ENCODE measurements at regions not wholly inside any gene's neighbourhood (a gene's known extent, or its start where the extent isn't known, plus 50 kb on each side); places are given as distances from the start of the nearest gene placed in this dataset.

- in situ Hi-C loops (cut with HindIII; ENCODE audit: low sequenced_read_pairs) = no loop called here
These were observed 517.1 kb downstream of the EPHA3 start for GRCh38 chr3:89624494-89624893.

DNA sequence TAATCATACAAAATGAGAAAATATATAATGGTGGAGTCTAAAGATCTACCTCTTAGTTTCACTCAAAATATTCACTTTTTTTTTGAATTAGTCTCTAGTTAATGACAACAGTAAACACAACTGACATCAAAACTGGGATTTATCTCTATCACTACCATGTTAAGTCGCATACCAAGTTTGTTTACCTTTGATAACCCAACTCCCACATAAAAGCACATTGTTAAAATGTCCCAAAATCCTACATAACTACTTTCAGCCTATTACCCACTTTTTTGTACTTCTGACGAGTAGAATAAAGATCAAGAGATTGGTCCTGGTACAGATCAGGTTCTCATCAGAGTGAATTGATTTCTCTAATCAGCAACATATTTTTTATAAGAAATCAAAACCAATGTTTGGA lies 518.5 kb downstream of the EPHA3 start:
- in situ Hi-C loops (cut with HindIII; ENCODE audit: low sequenced_read_pairs) = no loop called here

- in situ Hi-C loops (cut with HindIII; ENCODE audit: low sequenced_read_pairs) = no loop called here
These were observed 521.6 kb downstream of the EPHA3 start for GRCh38 chr3:89628856-89629670.

DNA sequence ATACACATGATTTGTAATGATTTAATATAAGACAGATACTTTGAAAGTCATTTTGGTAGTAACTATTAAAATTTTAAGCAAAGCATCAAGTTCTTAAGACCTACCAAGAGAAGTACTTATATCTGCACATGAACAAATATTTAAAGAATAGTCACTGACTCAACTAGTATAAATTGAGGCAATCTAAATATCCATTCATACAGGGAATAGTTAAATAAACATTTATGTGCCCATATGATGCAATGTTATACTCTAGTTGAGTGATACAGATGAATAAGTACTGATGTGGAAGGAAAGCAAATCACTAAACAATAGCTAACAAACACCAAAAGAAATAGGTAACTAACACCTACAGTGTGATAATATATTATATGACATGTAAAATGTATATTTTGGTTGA lies 527.7 kb downstream of the EPHA3 start:
- in situ Hi-C loops (cut with HindIII; ENCODE audit: low sequenced_read_pairs) = no loop called here

DNA sequence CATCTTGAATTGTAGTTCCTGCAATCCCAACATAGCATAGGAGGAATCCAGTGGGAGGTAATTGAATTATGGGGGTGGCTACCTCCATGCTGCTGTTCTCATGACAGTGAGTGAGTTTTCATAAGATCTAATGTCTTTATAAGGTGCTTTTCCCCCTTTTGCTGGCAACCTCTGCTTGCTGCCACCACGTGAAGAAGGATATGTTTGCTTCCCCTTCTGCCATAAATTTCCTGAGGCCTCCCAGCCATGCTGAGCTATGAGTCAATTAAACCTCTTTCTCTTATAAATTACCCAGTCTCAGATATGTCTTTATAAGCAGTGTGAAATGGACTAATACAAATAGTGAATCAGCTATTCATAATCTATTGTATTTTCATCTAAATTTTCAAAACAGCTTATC lies 537.3 kb downstream of the EPHA3 start:
- in situ Hi-C loops (cut with HindIII; ENCODE audit: low sequenced_read_pairs) = no loop called here

DNA sequence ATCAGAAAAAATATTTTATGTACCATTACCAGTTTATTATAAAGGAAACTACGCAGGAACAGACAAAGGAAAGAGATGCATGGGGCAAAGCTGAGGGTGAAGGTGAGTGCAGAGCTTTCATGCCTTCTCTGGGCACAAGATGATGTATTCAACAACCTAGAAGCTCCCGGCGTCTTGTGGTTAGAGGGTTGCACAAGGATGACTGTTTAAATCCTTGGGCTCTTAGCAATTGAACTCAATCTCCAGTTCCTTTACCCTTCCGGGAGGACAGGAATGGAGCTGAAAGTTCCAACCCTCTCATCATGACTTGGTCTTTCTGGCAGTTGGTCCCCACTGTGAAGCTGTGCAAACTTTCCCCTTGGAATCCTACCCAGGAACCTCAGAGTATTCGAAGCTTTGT lies 542.0 kb downstream of the EPHA3 start:
- in situ Hi-C loops (cut with HindIII; ENCODE audit: low sequenced_read_pairs) = no loop called here

- in situ Hi-C loops (cut with HindIII; ENCODE audit: low sequenced_read_pairs) = no loop called here
These were observed 546.6 kb downstream of the EPHA3 start for GRCh38 chr3:89654031-89654430.

DNA sequence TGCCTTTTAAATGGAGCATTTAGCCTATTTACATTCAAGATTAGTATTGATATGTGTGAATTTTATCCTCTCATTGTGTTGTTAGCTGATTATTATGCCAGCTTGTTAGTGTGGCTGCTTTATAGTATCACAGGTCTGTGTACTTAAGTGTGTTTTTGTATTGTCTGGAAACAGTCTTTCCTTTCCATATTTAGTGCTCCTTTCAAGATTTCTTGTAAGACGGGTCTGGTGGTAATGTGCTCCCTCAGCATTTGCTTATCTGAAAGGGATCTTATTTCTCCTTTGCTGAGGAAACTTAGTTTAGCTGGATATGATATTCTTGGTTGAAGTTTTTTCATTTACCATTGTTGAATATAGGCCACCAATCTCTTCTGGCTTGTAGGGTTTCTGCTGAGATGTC lies 549.0 kb downstream of the EPHA3 start:
- in situ Hi-C loops (cut with HindIII; ENCODE audit: low sequenced_read_pairs) = no loop called here

DNA sequence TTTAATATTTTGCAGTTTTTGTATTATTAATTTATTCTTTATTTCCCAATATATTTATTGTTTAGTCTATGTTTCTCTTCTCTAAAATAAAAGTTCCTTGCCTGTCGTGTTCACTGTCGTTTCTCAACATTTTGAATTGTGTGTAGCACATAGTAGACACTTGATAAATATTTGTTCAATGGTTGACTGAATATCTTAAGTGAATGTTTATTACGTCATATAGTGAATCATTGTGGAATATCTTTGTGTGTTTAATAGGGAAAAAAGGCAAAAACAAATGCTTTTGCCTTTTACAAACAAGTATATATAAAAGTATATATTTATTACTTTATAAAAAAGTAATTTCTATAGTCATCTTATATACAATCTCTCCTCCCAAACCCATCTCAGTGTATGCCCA lies 572.3 kb downstream of the EPHA3 start:
- in situ Hi-C loops (cut with HindIII; ENCODE audit: low sequenced_read_pairs) = no loop called here

DNA sequence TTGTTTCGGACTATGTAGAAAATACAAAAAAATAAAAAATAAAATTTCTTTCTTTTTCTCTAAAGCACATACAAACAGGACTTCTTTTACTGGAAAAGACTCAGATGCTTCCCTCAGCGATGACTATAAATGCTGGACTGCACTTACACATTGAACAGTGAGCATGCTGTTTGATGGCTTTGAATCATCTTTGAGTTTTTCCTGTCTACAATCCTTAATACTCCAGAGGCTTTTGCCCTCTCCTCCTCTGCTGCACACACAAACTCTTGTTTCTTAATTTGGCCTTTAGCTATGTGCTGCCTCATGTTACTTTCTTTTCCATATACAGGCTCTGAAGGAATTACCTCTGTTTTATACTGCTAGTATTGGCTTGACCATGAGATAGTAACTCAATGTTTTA lies 575.1 kb downstream of the EPHA3 start:
- in situ Hi-C loops (cut with HindIII; ENCODE audit: low sequenced_read_pairs) = no loop called here

DNA sequence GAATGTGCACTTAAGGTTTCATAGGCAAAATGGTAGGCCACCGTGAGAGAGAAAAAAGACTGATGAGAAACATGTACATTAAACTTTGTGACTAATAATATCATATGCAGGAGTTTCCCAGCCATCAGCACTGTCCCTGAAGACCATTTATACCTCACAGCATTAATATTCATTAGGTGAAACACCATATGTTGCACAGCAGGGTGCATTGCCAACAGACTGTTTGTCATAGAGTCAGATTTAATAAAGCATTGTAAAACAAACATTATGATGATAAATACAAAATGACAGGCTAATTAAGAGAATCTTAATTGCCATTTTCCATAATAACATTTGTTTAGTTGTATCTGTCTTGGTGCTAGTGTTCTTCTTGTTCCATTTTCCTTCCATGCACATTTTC lies 578.3 kb downstream of the EPHA3 start:
- in situ Hi-C loops (cut with HindIII; ENCODE audit: low sequenced_read_pairs) = no loop called here

DNA sequence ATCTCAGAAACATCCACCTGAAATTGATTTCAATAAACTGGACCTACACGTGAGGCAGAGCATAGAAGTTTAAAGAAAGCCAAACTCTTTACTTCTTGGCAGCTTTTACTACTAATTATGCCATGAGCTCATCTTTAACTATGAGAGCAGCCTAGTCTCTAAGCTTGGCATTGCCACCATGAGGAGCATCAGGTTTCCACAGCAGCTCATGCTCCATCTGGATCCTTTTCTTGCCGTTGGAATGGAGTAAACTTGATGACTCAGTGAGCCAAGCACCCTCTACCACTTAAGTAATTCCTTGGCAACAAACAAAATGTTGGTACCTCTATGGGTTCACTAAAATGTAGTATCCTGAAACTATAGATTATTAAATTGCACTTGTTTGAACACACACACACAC lies 583.2 kb downstream of the EPHA3 start:
- in situ Hi-C loops (cut with HindIII; ENCODE audit: low sequenced_read_pairs) = no loop called here

DNA sequence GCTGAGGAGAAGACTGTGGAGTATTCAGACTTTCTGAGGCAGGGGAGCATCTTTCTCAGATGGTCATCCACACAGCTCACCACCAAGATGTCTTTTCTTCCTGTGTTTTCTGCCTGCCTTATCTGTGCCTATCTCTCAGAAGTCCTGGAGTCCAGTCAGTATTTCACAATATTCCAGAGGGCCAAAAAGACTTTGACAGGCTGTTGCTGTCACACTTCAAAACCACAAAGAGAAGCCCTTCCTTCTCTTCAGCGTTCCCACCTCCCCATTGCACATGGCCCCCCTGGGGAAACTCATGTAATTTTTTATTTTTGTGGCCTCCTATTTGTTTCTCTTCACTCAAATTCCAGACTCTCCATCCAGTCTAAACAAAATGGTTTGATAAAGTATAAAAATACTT lies 585.2 kb downstream of the EPHA3 start:
- in situ Hi-C loops (cut with HindIII; ENCODE audit: low sequenced_read_pairs) = no loop called here

DNA sequence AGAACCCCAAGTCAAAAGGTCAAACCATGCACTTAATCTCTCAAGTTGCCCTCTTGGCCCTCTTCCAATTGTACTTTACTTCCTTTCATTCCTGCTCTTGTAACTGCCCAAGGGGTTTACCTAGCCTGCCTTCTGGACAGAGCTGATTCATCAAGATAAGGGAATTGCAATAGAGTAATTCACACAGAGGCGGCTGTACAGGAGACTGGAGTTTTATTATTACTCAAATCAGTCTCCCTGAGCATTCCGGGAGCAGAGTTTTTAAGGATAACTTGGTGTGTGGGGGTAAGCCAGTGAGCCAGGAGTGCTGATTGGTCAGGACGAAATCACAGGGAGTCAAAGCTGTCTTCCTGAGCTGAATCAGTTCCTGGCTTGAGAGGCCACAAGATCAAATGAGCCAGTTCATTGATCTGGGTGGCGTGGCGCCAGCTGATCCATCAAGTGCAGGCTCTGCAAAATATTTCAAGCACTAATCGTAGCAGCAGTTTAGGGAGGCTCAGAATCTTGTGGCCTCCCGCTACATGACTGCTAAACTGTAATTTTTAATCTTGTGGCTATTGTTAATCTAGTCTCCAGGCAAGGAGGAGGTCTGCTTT lies 590.0 kb downstream of the EPHA3 start:
- in situ Hi-C loops (cut with HindIII; ENCODE audit: low sequenced_read_pairs) = no loop called here

GRCh38 chr3:89698208-89698830 lies 590.9 kb downstream of the EPHA3 start:
- in situ Hi-C loops (cut with HindIII; ENCODE audit: low sequenced_read_pairs) = no loop called here

GRCh38 chr3:89699229-89699628 lies 591.8 kb downstream of the EPHA3 start:
- in situ Hi-C loops (cut with HindIII; ENCODE audit: low sequenced_read_pairs) = no loop called here

GRCh38 chr3:89699771-89700170 lies 592.4 kb downstream of the EPHA3 start:
- in situ Hi-C loops (cut with HindIII; ENCODE audit: low sequenced_read_pairs) = no loop called here

- in situ Hi-C loops (cut with HindIII; ENCODE audit: low sequenced_read_pairs) = no loop called here
These were observed 595.0 kb downstream of the EPHA3 start for GRCh38 chr3:89702404-89702803.

GRCh38 chr3:89713196-89713595 lies 605.8 kb downstream of the EPHA3 start:
- in situ Hi-C loops (cut with HindIII; ENCODE audit: low sequenced_read_pairs) = no loop called here

DNA sequence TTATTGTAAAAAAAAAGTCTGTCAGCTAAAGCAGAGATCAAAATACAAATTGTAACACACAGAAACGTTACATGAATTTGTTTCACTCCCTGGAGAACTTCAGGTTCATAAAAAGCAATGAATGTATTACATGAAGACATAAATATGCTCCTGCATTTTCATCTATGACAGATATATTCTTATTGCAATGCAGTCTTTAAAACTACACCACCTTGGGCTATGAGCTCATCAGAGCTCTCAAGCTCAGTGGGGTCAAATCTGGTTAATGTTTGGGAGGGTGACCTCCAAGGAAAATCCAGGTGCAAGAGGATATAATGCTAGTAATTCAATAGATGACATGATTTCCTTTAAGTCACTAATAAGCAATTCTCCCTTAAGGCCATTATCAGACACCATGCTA lies 606.8 kb downstream of the EPHA3 start:
- in situ Hi-C loops (cut with HindIII; ENCODE audit: low sequenced_read_pairs) = no loop called here

- in situ Hi-C loops (cut with HindIII; ENCODE audit: low sequenced_read_pairs) = no loop called here
These were observed 632.9 kb downstream of the EPHA3 start for GRCh38 chr3:89740080-89740880.

- in situ Hi-C loops (cut with HindIII; ENCODE audit: low sequenced_read_pairs) = no loop called here
These were observed 633.4 kb downstream of the EPHA3 start for GRCh38 chr3:89740881-89741177.

Measured in endothelial cell of hepatic sinusoid (primary cell).